ACHN (cell line): ENCODE measurements at regions not wholly inside any gene's neighbourhood (a gene's known extent, or its start where the extent isn't known, plus 50 kb on each side); places are given as distances from the start of the nearest gene placed in this dataset.
"Not testable (repeated sequence)": the region's sequence is repeated elsewhere in the genome, so short reads cannot be mapped to it uniquely, and the experiment has no call there.

Experiments used
- DNase-seq: peaks from one replicate; pipeline ENCODE4 v3.0.0-alpha.2; 2015
- in situ Hi-C: cut with HindIII; loops from 2 replicates; pipeline ENCODE4 v1.10.0; 2017; ENCODE audit warnings: low sequenced_read_pairs, low pct_ligation_motif_present, low pct_unique_long_range_greater_than_20kb

- in situ Hi-C loops, result no loop called here
- DNase-seq, result peak; percentile 30
Observed at GRCh38 chr1:18556364-18556763, 74.3 kb upstream of the PAX7 start.

DNA sequence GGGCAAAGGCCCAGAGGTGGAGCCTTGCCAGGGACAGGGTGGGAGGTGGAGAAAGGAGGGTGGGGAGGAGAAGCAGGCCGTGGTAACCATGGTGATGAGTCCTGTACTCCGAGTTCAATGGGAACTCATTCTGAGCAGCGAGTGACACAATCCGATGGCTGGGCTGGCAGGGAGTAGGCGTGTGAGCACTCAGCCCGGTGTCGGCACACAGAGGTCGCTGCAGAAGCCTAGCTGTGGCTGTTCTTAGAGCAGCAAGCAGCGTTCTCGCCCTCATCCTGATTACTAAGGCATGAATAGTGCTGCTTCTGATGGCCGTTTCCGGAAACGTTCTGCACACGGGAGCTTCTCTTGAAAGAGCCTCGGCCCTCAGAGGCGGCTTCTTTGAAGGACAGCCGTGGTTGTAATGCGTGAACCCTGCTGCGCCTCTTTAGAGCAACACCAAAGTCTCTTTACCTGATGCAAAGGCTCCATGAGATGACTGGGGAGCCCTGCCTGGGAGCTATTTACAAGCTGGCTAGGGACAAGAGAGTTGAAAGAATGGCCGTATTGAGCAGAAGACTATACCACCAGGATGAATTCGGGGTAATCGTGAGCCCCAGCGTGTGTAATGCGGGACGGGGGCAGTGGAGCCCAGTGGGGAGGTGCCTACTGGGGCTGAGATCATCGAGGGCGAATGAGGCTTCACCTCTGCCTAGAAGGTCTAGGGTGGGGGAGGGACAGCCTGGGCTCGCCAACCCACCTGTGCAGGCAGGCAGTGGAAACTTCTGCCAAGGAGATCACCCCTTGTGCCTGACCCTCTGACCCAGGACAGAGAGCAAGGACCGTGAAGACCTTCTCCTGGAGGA lies 72.8 kb upstream of the PAX7 start:
- in situ Hi-C loops, result no loop called here
- DNase-seq, result peak; percentile 22

GRCh38 chr1:18560692-18561091 lies 70.0 kb upstream of the PAX7 start:
- in situ Hi-C loops, result no loop called here
- DNase-seq, result no peak

GRCh38 chr1:18561967-18562366 lies 68.7 kb upstream of the PAX7 start:
- no peak for DNase-seq
- in situ Hi-C loops, result no loop called here

DNA sequence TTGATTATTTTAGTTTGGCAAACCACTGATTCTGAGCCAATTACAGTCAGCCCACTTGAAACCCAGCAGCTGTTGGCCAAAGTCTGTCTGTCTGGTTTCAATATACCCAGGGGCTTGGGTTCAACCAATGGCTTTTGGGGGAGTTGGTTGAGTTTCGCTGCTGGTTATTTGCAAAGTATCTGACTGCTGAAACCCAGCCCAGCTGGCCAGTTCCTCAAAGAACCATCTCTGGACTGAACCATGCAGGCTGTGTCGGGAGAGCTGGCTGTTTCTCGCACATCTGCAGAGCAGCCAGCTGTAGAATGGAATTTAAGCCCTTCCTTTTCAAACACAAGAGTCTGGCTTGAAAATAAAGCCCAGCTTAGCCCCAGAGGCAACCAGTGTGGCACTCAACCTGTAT lies 66.0 kb upstream of the PAX7 start:
- in situ Hi-C loops, result no loop called here
- no peak for DNase-seq

GRCh38 chr1:18565321-18565720 lies 65.3 kb upstream of the PAX7 start:
- no peak for DNase-seq
- in situ Hi-C loops, result no loop called here

DNA sequence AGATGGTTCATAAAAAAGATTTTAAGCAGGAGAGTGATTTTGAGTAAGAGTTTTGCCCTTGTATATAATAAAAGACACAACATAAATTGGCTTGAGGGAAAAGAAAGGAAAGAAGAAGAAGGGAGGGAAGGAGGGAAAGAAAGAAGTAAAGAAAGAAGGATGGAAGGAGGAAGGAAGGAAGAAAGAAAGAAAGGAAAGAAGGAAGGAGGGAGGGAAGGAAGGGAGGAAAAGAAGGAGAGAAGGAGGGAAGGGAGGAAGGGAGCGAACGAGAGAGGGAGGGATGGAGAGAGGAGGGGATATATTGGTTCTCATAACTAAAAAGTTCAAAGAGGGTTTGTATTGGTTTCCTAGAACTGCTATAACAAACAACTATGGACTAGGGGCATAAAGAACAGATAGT lies 62.2 kb upstream of the PAX7 start:
- no peak for DNase-seq
- in situ Hi-C loops, result no loop called here

- no peak for DNase-seq
- in situ Hi-C loops, result no loop called here
Observed at GRCh38 chr1:18569251-18569650, 61.4 kb upstream of the PAX7 start.

DNA sequence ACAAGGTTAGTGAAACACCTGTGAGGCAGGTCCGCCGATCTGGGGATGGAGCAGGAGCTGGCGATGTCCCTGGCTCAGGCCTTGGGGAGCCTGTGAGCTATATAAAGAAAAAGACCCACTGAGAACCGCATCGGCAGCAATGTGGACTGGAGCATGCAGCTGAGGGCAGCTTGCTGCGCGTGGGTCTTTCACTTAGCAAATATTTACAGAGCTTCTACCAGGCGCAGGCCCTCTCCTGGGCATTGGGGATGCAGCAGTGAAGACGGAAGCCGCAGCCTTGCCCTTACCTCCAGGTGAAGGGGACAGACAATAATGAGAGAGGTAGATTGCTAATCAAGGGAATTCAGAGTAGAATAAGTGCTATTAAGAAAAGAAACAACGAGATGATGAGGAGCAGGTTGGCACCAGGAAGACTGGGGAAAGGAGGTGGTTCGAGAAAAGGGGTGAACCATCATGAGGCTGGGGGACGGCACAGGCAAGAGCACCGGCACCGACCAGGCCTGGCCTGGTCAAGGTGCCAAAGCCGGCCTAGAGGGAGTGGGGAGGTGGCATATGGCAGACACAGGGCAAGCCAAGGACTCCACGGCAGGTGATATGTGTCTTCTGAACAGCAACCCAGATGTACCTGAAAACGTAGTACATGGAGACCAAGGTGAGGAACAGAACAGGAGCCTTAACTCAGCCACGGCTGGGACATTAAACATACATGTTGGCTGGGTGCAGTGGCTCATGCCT lies 60.7 kb upstream of the PAX7 start:
- DNase-seq, result no peak
- in situ Hi-C loops, result no loop called here

GRCh38 chr1:18571275-18571674 lies 59.4 kb upstream of the PAX7 start:
- DNase-seq, result no peak
- in situ Hi-C loops, result no loop called here

DNA sequence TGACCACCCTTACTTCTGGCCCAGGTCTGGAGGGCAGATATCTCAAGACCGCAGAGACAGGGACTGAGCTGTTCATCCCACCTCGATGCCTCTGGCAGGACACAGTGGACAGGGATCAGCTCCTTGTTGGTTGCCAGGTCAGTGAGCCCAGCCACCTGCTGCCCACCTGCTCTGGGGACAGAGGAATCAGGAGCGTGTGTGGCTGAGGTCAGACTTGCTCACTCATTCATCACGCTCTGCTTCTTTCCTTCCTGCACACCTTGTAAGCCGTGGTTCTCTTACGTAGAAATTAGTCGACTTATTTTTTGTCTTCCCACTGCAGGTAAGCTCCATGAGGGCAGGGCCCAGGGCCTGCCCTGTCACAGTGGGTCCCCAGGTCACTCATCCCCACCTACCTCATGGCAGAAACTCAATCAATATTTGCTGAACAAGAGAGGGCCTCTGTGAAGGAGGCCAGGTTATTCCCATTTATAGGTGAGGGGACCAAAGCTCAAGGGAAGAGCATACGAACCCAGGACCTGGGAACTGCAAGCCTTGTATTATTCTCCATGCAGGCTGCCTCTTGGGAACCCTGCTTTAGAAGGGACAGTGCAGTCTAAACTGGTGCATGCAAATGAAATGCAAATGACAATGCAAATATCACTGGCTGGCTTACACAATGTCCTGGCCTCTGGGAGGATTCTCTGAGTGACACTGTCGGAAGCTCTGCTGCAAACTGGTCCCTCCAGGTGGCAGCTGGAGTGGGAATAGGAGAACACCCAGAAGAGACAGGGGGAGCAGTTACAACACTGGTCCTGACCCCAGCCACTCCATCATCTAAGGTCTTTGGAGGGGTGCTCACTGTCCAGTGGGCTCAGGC lies 58.4 kb upstream of the PAX7 start:
- no peak for DNase-seq
- in situ Hi-C loops, result no loop called here

DNA sequence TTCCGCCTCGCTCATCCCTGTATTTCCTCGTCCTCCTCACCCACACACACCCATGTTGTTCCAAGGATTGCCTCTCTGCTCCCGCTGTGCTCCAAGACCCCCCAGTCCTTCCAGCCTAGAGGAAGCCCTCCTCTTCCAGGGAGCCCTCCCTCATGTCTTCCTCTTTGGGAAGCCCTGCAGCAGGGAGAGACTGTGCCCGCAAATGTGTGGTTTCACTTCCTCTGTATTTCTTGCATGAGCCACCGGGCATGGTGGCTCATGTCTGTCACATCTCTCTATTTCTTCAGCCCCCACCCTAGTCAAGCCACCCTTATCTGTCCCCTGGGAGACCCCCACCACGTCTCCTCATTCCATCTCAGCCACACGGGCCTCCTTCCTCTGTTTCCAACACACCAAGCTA lies 57.5 kb upstream of the PAX7 start:
- DNase-seq, result no peak
- in situ Hi-C loops, result no loop called here

- in situ Hi-C loops, result no loop called here
- DNase-seq, result no peak
Observed at GRCh38 chr1:18574754-18575153, 55.9 kb upstream of the PAX7 start.

- in situ Hi-C loops, result no loop called here
- DNase-seq, result peak; percentile 53
Observed at GRCh38 chr1:18575620-18576019, 55.0 kb upstream of the PAX7 start.

- DNase-seq, result no peak
- in situ Hi-C loops, result no loop called here
Observed at GRCh38 chr1:18578271-18578670, 52.4 kb upstream of the PAX7 start.

DNA sequence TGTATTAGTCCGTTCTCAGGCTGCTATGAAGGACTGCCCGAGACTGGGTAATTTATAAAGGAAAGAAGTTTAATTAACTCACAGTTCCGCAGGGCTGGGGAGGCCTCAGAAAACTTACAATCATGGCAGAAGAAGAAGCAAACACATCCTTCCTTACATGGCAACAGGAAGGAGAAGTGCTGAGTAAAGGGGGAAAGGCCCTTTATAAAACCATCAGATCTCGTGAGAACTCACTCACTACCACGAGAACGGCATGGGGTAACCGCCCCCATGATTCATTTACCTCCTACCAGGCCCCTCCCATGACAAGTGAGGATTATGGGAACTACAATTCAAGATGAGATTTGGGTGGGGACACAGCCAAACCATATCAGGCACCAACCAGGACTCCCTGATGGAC lies 51.4 kb upstream of the PAX7 start:
- DNase-seq, in situ Hi-C loops: not testable (repeated sequence)

DNA sequence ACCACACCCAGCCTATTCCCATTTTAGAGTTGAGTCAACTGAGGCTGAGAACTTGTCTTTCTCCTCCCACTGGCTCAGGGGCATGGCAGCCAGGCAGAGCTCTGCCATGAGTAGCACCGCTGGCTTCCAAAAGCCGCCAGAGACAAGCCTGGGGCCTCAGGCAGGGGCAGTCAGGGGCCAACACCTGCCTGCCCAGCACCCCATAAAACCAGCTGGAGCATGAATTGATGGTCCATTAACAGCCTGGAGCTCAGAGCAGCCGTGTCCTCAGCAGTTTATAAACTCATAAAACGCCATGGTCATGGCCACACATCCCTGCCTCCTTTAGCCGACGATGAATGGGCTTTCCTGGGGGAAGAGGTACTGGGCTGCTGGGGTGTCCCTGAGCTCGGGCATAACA lies 50.6 kb upstream of the PAX7 start:
- no peak for DNase-seq
- in situ Hi-C loops, result no loop called here

- no peak for DNase-seq
Observed at GRCh38 chr1:18580691-18581419, 49.8 kb upstream of the PAX7 start.

More at GRCh38 chr1:18580691-18581419, 49.8 kb upstream of the PAX7 start:
- in situ Hi-C loops, result no loop called here
